ENCODE measurements at regions not wholly inside any gene's neighbourhood (a gene's known extent, or its start where the extent isn't known, plus 50 kb on each side); places are given as distances from the start of the nearest gene placed in this dataset.

DNA sequence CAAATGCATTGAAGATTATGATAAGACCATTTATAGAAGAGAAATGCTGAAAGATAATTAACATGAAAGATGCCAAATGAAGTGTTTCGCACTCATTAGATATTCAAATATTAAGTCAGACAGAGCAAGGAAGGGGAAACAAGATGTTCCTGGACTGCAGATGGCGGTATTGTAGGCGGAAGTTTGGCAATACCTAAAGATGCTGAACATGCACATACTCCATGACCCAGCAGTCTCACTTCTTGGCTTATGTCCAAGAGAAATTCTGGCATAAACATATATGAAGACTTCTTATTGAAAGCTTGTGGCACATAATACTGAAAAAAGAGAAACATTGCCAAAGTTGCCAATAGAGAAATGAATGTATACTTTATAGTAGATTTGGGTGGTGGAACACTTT is 325.4 kb upstream of the SEMA3C start:
- no peak overlapping the region for H3K4me3 ChIP-seq
- no peaks in the 10 kb centered on the region for H3K36me3 ChIP-seq
- H3K9me3 ChIP-seq: peaks cover 0 to 8% (median 0%) of the 10 kb centered on the region in 11 donors
- 79 to 88% methylated on average over 3 of the region's 3 CpGs for WGBS, 2 donors
- no peak overlapping the region for H3K27ac ChIP-seq
- DNase-seq: no peak
- no peak for ATAC-seq
- intact Hi-C loops (cut with DNase I): no loop called here
- no peaks in the 10 kb centered on the region for H3K27me3 ChIP-seq
- TF ChIP-seq, protein P1, sequence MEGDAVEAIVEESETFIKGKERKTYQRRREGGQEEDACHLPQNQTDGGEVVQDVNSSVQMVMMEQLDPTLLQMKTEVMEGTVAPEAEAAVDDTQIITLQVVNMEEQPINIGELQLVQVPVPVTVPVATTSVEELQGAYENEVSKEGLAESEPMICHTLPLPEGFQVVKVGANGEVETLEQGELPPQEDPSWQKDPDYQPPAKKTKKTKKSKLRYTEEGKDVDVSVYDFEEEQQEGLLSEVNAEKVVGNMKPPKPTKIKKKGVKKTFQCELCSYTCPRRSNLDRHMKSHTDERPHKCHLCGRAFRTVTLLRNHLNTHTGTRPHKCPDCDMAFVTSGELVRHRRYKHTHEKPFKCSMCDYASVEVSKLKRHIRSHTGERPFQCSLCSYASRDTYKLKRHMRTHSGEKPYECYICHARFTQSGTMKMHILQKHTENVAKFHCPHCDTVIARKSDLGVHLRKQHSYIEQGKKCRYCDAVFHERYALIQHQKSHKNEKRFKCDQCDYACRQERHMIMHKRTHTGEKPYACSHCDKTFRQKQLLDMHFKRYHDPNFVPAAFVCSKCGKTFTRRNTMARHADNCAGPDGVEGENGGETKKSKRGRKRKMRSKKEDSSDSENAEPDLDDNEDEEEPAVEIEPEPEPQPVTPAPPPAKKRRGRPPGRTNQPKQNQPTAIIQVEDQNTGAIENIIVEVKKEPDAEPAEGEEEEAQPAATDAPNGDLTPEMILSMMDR (IDR thresholded peaks at IDR 0.05): no peak
- H3K4me1 ChIP-seq: no peaks in the 10 kb centered on the region

DNA sequence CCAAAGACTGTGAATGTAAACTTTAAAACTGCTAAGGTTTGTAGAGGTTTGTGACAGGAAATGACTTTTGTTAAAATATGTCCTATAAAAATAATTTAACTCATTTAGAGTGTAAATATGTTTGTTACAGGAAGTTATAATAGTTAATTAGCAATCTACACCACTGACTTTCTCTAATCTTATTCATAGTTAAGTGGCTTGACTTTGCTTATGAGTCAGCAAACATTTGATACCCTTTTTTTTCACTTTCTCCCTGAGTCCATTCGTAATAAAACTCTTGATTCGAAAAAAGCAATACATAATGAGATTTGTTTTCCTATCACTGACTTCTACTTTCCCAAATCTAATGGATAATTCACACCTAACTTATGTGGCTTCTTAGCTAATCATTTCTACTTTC is 317.7 kb upstream of the SEMA3C start:
- no peak for DNase-seq
- ATAC-seq: no peak
- Histone ChIP-seq H3K4me1 (peaks cover 0 to 8% (median 0%) of the 10 kb centered on the region in 9 donors), H3K36me3 (no peaks in the 10 kb centered on the region), H3K9me3 (no peaks in the 10 kb centered on the region), H3K4me3 (no peak overlapping the region), H3K27ac (no peak overlapping the region), H3K27me3 (no peaks in the 10 kb centered on the region)
- TF ChIP-seq, protein P1 (IDR thresholded peaks at IDR 0.05): no peak
- WGBS, 2 donors: 77 to 96% methylated on average over 2 of the region's 2 CpGs
- intact Hi-C loops (cut with DNase I): no loop called here

DNA sequence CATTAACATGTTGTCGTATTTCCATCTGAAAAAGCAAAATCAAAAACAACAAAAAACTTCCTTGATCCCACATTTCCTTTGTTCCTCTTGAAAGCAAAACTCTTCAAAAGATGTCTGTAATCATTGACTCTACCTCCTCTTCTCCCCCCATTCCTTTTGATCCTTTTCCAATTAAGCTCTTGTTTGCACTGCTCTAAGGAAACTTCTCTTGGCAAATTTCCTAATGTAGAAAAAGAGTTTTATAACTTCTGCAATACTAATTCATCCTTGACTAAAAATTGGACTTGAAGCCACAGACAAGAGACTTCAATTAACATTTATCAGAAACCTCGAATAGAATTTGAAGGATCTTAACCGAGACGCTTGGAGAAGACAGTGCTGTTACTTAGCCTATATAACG is 317.1 kb upstream of the SEMA3C start:
- 83 to 89% methylated on average over 5 of the region's 5 CpGs for WGBS, 2 donors
- TF ChIP-seq, protein P1 (IDR thresholded peaks at IDR 0.05): no peak
- ATAC-seq: no peak
- DNase-seq: no peak
- no peaks in the 10 kb centered on the region for H3K9me3 ChIP-seq
- no peak overlapping the region for H3K4me3 ChIP-seq
- no peak overlapping the region for H3K27ac ChIP-seq
- no peaks in the 10 kb centered on the region for H3K27me3 ChIP-seq
- peaks cover 0 to 8% (median 0%) of the 10 kb centered on the region in 9 donors for H3K4me1 ChIP-seq
- intact Hi-C loops (cut with DNase I): no loop called here
- H3K36me3 ChIP-seq: no peaks in the 10 kb centered on the region

DNA sequence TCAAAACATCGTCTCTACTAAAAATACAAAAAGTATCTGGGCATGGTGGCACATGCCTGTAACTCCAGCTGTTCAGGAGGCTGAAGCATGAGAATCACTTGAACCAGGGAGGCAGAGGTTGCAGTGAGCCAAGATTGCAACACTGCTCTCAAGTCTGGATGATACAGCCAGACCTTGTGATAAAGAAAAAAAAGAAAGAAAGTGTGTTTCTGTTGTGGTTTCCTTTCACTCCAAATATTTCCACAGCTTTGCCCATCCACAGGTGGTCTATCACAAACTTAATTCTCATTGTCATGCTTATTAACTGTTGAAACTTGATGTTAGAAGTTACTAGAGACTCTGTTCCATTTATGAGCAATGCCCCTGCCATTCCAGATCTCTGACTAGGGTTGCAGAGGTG is 316.0 kb upstream of the SEMA3C start:
- H3K36me3 ChIP-seq: no peaks in the 10 kb centered on the region
- 65 to 84% methylated on average over 1 of the region's 1 CpG for WGBS, 2 donors
- peaks cover 0 to 8% (median 0%) of the 10 kb centered on the region in 9 donors for H3K4me1 ChIP-seq
- H3K27ac ChIP-seq: no peak overlapping the region
- no peak overlapping the region for H3K4me3 ChIP-seq
- TF ChIP-seq, protein P1 (IDR thresholded peaks at IDR 0.05): no peak
- no peaks in the 10 kb centered on the region for H3K9me3 ChIP-seq
- H3K27me3 ChIP-seq: no peaks in the 10 kb centered on the region
- intact Hi-C loops (cut with DNase I): no loop called here
- no peak for ATAC-seq
- no peak for DNase-seq

Data from heart right ventricle (tissue), 16 donors.